Effector CD8-positive, alpha-beta T cell (primary cell): ENCODE measurements at regions not wholly inside any gene's neighbourhood (a gene's known extent, or its start where the extent isn't known, plus 50 kb on each side); places are given as distances from the start of the nearest gene placed in this dataset.

Experiments
- DNase-seq: peaks from one replicate; lab custom pipeline; 2025; lab: John Stamatoyannopoulos, UW

DNA sequence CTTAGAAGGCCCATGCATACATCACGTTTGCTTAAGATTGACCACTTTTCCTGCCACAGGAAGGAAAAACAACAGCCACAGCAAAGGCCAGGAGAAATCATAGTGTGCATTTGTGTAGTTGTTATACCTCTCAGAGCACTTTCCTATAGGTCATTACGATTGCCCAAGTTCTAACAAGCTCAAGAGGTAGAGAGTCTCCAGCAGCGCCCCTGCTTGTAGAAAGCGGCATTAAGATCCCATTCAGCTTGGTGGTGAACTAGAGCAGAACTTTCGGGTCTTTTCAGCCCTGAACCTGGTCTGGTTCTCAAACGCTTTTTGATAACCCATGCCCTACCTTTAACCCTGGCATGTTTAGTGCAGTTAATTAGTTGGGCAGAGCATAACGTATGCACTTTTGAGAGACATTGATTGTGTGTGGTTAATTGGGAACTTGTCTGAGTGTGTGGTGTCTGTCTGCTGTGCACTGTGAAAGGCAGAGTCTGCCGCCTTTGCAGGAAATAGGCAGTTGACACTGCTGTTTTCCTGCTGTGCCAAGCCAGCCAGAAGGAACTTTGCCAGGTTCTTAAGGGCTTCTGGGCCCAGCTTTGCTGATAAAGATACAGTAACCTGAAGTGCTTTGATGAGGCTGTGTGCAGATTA lies 109.9 kb upstream of the CLMP start:
- DNase-seq = no peak

DNA sequence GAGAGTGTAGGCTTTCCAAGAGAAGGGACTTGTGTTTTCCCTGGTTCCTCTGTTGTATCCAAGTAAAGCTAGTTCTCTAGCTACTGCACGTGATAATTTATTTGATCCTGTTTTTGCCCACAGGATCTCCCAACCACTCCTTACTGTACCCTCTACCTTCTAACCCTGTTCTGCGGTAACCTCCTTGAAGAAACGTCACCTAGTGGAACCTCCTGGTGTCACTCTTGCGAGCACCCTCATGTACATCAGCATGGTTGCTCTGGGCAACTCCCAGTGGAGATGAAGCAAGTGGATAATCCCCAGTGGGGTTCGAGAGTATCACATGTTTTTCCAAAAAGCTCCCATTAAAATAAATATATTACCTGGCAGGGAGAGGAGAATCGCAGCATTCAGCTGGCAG lies 108.9 kb upstream of the CLMP start:
- no peak for DNase-seq

DNA sequence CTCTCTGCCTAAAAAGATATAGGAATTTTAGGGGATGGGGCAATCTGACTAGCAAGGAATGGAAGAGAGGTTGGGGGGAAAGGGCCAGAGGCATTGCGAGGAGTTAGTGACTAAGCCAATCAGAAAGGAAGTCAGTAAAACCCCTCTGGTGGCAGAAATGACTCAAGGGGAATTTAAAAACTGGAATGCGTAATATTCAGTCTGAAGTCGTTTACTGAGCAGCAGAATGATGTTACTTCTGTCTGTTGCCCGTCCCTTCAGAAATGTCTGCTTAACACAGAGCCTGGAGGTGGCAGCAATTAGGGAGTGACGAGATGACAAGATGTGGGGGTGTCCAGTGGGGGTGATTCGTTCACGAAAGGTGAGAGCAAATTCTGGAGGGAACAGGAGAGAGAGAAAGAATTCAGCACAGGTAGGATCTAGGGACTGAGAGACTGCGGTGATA lies 107.7 kb upstream of the CLMP start:
- no peak for DNase-seq

DNA sequence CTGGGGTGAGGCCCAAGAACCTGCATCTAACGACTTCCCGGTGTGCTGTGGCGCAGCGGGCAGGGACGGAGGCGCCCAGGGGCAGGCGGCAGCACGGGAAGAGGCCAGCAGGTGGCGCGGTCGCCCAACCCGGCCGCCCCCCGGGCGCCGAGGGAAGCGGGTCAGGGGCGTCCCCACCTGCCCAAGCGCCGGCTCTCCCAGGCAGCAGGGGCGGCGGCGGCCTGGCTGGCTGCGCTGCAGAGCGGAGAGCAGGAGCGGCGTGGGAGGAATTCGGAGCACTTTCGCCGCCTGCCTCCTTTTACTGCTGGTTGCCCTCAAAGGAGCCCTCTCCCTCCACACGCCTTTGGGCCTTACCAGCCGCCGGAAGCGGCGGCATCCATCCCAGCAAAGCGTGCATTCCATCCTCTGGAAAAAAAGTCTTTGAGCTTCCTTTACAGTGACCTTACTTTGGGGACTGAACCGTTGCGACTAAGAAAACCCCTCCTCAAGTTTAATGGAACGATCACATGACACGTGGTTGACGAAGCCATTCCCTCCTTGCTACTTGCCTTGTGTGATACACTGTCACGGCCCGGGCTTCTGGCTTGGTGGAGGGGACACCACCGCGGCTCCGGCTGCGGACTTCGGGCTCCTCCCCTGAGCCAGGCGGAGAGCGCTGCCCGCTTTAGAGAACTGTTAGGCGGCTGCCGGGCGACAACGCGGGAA lies 106.8 kb upstream of the CLMP start:
- peak; percentile 13 for DNase-seq

DNA sequence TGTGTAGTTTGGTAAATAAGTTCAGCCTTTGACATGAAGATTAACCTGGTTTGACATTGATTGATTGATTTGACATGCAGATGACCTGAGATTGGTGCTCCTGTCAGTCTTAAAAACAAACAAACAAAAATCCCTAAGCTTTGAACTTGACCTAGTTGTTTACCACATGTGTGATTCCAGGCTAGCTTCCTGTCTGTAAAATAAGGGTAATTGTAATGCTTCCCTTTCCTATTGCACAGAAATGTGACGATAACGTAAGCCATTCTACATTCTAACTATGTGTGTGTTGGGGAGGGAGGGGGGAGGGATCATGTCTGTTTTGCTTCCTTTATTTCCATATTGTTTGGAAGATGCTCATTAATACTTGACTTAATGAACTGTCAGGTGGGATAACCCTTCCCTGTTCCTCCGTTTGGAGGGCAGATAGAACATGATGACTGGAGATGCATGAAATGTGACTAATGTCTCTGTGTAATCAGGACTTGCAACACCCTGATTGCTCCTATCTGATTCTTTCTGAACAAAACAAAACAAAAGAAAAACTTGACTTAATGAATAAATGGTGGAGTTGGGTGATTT lies 106.1 kb upstream of the CLMP start:
- no peak for DNase-seq

DNA sequence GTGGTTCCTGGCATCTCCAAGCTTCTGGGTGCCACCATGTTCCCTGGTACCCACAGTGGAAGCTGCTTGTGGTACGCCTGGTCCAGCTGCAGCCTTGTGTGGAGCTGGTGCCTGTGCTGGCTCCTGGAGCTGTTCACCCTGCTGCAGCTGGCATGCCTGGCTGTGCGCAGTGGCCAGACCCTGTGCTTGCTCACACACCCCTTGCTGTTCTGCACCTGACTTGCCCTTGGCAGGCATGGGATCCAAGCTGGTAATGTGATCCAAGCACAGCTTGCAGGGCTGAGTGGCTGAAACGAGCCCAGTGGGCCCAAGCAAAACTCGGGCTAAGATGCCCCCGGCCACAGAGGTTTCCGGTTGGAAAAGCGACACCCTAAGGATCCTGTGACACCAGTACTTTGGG lies 104.7 kb upstream of the CLMP start:
- no peak for DNase-seq

DNA sequence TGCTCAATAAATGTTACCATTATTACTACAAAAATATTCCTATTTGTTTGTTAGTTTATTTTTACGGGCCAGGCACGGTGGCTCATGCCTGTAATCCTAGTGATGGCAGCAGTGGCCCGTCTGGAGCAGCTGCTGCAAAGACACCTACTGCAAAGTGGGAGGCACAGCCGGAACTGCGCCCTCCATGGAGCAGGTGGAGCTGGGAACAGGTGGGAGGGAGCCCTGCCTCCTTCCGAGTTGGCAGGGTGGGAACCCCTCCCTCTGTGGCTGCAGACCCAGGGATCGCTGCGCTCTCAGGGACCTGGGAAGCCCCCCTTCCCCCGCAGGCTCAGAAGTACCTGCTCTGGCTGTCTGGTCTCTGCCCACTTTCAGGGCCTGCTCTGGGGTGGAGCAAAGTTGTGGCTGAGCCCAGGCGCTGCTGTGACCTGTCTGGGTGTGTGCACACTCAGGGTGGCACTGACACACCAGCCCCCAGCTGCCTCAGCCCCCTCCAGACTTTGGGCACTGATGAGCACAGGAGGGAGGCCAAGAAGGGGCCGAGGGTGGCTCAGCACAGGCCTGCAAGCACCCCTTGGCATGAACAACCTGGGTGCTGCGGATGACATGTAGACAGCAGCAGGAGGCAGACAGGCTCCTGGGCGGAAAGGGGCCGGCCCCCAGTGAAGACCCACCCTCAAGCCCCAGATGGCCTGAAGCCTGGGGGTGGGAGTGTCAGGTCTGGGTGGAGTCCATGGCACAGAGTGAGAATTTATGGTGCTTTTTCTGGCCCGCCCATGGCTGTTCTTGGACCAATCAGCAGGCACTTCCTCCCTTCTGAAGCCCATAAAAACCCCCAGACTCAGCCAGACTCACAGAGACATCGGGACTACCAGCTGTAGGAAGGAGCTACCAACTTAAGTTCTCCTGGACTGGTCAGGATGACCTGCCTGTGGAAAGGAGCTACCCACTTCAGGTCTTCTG lies 103.7 kb upstream of the CLMP start:
- DNase-seq = no peak

DNA sequence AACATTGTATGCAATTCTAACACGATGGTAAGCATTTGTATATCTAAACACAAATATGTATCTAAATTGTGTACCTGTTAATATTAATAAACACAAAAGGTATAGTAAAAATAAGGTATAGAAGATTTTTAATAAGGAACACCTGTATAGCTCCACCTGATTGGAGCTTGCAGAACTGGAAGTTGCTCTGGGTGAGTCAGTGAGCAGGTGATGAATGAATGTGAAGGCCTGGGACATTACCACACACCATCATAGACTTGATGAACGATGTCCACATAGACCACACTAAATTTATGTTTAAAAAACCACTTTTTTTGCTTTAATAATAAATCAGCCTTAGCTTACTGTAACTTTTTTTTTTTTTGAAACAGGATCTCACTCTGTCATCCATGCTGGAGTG lies 97.6 kb upstream of the CLMP start:
- no peak for DNase-seq

DNA sequence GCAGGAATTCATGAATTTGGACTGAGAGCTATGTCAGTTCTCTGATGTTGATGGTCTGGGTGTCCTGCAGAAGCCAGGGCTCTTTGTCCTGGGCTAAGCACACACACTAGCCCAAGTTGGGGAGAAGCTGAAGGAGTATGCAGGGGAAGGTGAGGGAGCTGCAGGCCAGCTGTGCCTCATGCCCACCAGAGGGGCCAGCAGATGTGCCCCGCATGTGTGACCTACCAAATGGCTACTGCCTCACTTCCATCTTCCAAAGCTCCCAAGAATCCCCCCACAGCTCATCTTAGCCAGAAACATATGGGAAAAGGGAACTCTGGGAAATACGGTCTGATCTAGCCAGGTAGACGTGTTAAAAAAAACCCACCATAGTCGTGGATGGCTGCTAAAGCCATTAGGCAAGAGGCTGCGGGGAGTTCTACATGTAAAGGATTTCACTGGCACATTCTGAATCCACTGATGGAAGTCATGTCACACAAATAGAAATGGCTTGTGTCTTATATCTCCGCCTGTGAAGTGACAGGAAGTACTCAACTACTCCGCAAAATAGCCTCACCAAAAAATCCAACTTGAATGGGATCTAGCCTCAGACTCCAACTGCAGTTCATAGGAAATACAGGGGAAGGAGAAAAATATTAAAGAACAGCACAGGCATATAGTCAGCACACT lies 96.3 kb upstream of the CLMP start:
- DNase-seq = no peak

DNA sequence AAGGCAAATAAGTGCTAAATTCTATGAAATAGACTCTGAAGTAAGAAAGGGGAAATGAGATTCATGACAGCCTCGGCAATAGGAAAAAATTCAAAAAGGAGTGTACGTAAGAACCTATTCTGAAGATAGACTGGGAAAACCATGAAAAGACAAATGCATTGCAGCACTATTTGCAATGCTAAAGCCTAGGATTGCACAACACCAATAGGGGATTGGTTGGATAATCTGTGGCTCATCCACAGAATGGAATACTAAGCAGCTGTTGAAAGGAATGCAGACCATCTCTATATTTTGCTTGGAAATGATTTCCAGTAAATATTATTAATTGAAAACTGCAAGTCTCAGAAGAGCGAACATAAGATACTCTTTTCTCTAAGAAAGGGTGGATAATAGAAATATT lies 91.7 kb upstream of the CLMP start:
- DNase-seq = no peak

DNA sequence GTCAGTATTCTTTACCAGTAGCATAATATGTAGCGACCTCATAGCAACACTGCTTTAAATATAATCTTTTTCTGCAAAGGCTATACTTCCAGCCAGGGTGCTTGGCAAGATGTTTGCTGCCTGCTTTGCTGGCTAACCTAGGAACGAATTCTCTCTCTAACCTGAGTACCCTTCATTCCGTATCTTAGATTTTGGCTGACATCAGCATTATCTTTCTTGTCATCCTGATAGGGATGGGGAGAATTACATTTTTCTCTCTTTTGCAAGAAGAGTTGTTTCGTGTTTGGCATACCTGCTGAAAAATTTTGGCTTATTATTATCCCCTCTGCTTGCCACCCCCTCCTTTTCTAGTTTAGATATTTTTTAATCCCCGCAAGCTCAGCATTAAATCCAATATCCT lies 91.2 kb upstream of the CLMP start:
- DNase-seq = no peak

DNA sequence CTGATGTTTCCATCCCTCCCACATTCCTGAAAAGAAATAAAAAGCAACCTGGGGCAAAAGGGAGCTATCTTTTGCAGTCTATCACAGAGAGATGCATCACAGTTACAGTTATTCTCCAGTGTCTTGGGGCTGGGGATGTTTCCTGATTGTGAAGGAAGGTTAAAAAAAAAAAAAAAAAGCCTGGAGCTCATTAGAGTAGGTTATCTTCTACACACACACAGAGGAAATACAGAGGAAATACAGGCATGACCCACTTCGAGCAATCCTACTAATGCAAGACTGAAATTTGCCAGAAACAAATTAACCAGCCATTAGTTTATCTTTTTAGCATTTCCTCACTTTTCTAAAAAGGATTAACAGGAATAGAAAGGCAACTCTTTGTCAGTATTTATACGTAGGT lies 89.4 kb upstream of the CLMP start:
- no peak for DNase-seq

DNA sequence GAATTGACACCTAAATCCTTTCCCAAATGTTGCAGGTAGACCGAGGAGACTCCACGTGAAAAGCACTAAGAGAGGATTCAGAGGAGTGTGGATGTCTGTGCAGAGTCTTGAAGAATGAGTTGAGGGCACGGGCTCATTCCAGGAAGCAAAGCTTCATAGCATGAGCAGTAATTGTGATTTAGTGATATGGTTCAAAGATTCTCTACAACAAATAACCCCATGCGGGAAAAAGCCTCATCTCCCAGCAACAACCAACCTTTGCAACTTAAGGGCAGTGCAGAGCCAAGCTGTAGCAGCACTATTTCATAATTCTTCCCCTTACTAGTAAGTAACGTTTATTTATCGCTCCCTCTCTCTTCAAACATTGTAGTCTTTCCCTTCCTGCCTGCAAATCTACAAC lies 87.5 kb upstream of the CLMP start:
- DNase-seq = no peak

DNA sequence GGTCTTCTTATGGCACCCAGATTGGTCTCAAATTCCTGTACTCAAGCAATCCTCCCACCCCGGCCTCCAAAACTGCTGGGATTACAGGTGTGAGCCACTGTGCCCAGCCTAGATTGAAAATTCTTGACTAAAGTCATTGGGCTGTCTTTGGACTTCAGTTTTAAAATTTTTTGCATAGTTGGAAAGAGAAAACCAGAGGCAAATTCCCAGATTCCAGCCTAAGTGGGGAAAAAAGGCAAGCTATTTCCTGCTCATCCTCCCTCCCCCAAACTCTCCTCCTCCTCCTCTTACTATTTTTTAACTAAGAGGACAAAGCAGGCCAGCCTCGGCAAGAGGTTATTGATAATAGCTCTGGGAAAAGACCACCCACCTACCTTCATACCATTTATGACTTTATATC lies 78.6 kb upstream of the CLMP start:
- DNase-seq = no peak

DNA sequence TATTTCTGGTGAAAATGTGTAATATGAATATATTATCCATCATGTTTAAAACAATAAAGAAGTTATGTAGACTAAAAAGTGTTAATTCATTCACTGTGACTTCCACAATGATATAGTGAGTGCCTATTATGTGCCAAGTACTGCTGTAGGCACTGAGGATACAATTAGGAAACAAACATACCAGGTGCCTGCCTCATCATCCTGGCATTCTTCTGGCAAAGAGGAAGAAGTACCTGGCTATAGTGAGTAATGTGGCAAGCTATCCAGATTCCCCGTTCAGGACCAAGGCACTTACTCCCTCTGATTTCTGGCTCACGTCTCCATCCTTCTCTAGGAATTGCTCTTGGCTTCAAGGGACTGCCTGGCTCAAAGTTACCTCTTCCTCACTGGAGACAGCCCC lies 77.5 kb upstream of the CLMP start:
- no peak for DNase-seq

DNA sequence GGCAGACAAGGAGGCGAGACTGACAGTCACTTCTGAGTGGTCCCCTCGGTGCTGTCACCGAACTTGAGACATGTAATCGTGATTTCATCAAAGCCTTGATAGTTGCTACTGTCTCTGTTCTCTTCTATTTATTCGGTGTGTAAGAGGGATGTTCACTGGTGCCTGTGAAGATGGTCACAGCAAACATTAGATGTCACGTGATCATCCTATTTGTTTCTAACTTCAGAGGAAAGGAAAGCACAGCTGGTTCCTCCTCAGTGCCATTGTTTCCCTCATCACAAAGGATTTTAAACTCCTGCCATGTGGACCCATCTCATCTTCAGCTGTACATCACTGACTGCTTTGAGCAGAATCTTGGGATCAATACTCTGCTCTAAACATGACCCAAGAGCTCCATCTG lies 73.1 kb upstream of the CLMP start:
- DNase-seq = no peak

DNA sequence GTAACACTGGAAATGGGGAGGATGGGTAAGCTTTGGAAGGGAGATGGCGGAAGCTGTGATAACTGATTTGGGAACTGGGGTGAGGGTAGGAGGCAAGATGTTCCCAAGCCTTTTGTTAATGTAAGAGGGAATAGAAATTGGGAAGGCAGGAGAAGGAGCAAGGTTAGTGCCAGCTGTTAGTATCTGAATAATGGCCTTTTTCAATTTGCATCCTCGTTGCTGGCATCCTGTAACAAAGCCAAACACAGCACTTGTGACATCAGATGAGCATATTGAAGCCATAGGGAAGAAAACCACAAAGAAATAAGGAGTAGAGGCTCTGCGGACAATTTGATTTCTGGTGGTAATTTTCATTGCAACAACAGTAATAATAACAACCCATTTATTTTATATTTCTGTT lies 70.9 kb upstream of the CLMP start:
- DNase-seq = no peak

DNA sequence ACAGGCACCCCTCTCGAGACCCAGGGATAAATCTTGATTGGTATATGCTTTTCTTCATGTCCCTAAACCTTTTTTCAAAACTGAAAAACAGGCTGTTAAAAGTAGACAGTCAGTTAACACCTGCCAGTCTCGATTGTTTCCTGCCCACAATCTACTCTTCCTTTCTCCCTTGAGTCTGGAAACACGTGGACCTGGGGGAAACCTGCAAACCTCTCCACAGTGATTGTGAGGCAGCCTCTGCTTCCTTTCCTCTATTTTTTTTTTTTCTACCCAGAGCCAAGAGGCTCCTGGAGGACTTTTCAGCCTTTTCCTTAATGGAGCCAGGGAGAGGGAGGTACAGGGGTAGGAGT lies 69.4 kb upstream of the CLMP start:
- no peak for DNase-seq

DNA sequence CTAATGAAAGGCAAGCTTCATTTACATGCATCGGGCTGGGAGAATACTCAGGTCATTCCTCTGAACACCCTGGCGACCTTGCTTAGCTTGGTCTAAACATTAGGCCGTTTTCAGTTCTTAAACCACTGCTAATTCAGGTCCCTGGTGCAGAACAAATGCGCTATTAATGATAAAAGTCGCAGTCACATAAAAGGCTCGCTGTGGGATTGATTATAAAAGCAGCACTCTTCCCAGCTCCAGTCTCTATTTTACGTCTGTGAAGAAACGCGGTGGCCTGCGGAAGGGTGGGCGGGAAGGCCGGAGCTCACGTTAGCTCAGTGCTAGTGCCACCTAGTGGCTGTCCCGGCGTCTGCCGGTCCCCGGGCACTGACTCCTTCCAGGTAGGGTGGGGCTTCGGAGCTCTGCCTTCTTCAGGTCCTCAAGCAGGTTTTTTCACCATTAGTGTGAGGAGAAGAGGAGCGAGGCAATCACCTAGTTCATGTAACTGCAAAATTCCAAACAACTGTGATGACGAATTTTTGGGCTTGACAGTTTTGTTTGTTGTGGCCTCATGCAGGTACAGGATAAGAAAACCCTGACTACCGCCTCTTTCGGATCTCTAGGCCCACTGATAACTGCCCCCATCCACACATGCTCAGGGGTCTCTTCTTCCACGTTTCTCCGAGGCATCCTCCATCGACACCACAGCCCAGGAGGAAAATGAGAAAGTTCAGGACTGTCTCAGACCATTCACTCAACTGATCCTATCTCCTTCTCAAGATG lies 66.5 kb upstream of the CLMP start:
- DNase-seq = peak; percentile 15

DNA sequence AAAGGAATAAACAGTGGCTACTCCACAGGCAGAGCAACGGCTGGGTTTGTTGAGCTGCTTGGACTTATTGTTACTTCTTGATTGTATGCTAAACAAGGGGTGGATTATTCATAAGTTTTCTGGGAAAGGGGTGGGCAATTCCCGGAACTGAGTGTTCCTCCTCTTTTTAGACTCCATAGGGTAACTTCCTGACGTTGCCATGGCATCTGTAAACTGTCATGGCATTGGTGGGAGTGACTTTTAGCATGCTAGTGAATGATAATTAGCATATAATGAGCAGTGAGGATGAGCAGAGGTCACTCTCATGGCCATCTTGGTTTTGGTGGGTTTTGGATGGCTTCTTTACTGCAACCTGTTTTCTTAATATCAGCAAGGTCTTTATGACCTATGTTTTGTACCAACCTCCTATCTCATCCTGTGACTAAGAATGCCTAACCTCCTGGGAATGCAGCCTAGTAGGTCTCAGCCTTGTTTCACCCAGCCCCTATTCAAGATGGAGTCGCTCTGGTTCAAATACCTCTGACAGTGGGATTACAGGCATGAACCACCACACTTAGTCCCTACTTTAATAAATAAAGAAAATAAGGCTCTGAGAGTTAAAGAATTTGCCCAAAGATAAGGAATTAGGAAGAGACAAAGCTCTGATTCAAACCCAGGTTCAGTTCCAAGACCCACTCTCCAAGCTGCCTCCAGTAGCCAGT lies 65.6 kb upstream of the CLMP start:
- DNase-seq = no peak

DNA sequence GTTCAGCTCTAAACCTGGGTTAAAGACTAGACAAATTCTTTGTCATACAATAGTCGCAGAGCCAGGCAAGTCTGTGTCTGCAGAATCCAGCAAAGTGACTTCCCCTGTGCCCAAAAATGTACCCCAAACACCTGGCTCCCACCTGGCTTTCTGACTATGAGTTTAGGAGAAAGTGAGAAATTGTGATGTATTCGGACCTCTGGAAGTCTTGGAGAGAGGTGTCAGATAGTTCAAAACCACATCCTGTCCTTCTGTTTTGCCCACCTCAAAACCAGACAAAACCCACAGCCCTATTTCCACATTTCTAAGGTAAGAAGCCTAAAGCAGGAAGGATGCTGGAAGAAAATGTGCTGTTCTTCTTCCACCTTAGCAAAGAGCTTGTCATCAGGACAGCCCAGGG lies 63.8 kb upstream of the CLMP start:
- no peak for DNase-seq
